Activated T-cell treated with anti-CD3 and anti-CD28 coated beads, Interleukin-2, amount 50 U/mL, for 72 hours (primary cell): ENCODE measurements at regions not wholly inside any gene's neighbourhood (a gene's known extent, or its start where the extent isn't known, plus 50 kb on each side); places are given as distances from the start of the nearest gene placed in this dataset.
A peak's percentile ranks its signal among the peaks of the same experiment; 100 is the strongest.
"Not testable (repeated sequence)": the region's sequence is repeated elsewhere in the genome, so short reads cannot be mapped to it uniquely, and the experiment has no call there.

Experiments used
- ATAC-seq, 2 donors: fragments of 150-1000 bp; cut with Tn5 transposase; replicated peaks in 1 of 2; 2 replicates each; pipeline ENCODE4 v1.10.0; 2021; ENCODE audit warnings: moderate library complexity in 2 of 2, mild to moderate bottlenecking in 1 of 2
- DNase-seq, 2 donors: peaks; one replicate each; pipeline ENCODE4 v3.0.0; 2021 to 2022; ENCODE audit warnings: mixed read lengths in 1 of 2
- H3K27ac Mint-ChIP-seq: one replicate; pipeline ENCODE4 v1.8.0; 2022; ENCODE audit warnings: mild to moderate bottlenecking, moderate library complexity, mixed read lengths
- H3K27me3 Mint-ChIP-seq: one replicate; pipeline ENCODE4 v1.8.0; 2022; ENCODE audit warnings: low read depth, mixed read lengths
- H3K36me3 Mint-ChIP-seq, 2 donors: one replicate each; pipeline ENCODE4 v1.8.0; 2022; ENCODE audit warnings: mixed read lengths in 2 of 2, mild to moderate bottlenecking in 1 of 2; ENCODE audit not compliant: insufficient read depth in 2 of 2
- H3K4me1 Mint-ChIP-seq: one replicate; pipeline ENCODE4 v1.8.0; 2022; ENCODE audit warnings: low read depth, mixed read lengths
- H3K4me3 Mint-ChIP-seq, 2 donors: one replicate each; pipeline ENCODE4 v1.8.0; 2022; ENCODE audit warnings: mild to moderate bottlenecking in 2 of 2, mixed read lengths in 2 of 2, moderate library complexity in 2 of 2
- H3K9me3 Mint-ChIP-seq, 2 donors: one replicate each; pipeline ENCODE4 v1.8.0; 2022; ENCODE audit warnings: mixed read lengths in 2 of 2

GRCh38 chr1:87398641-87399040, 70.0 kb downstream of the LMO4 start:
- ATAC-seq: no peak
- Mint-ChIP-seq H3K4me1 (peaks cover 2% of the 10 kb centered on the region), H3K27me3 (peaks cover 18% of the 10 kb centered on the region), H3K27ac (no peak overlapping the region), H3K36me3 (no peaks in the 10 kb centered on the region), H3K4me3 (no peak overlapping the region), H3K9me3 (no peaks in the 10 kb centered on the region)
- no peak for DNase-seq

- H3K4me3 Mint-ChIP-seq: no peak overlapping the region
- no peak overlapping the region for H3K27ac Mint-ChIP-seq
- peaks cover 18% of the 10 kb centered on the region for H3K27me3 Mint-ChIP-seq
- H3K36me3 Mint-ChIP-seq: no peaks in the 10 kb centered on the region
- DNase-seq (no peak), ATAC-seq (no peak)
- no peaks in the 10 kb centered on the region for H3K9me3 Mint-ChIP-seq
- H3K4me1 Mint-ChIP-seq: peaks cover 8% of the 10 kb centered on the region
These were observed 70.6 kb downstream of the LMO4 start for GRCh38 chr1:87399264-87399663.

GRCh38 chr1:87399701-87400100, 71.0 kb downstream of the LMO4 start:
- H3K36me3 Mint-ChIP-seq: no peaks in the 10 kb centered on the region
- no peak overlapping the region for H3K27ac Mint-ChIP-seq
- no peak for ATAC-seq
- H3K4me3 Mint-ChIP-seq: no peak overlapping the region
- peaks cover 19% of the 10 kb centered on the region for H3K27me3 Mint-ChIP-seq
- no peaks in the 10 kb centered on the region for H3K9me3 Mint-ChIP-seq
- peaks cover 12% of the 10 kb centered on the region for H3K4me1 Mint-ChIP-seq
- DNase-seq: no peak

- DNase-seq: no peak
- peaks cover 29% of the 10 kb centered on the region for H3K27me3 Mint-ChIP-seq
- H3K4me3 Mint-ChIP-seq: no peak overlapping the region
These were observed 72.1 kb downstream of the LMO4 start for GRCh38 chr1:87400813-87401212.

GRCh38 chr1:87402241-87403002, 73.7 kb downstream of the LMO4 start:
- ATAC-seq: no peak
- DNase-seq: no peak
- Mint-ChIP-seq H3K9me3 (no peaks in the 10 kb centered on the region), H3K4me3 (no peak overlapping the region), H3K27me3 (peaks cover 38% of the 10 kb centered on the region), H3K27ac (no peak overlapping the region), H3K4me1 (peaks cover 15% of the 10 kb centered on the region), H3K36me3 (no peaks in the 10 kb centered on the region)

More at GRCh38 chr1:87400813-87401212, 72.1 kb downstream of the LMO4 start:
- Mint-ChIP-seq H3K36me3 (no peaks in the 10 kb centered on the region), H3K9me3 (no peaks in the 10 kb centered on the region), H3K27ac (no peak overlapping the region), H3K4me1 (peaks cover 15% of the 10 kb centered on the region)
- ATAC-seq: no peak

GRCh38 chr1:87403061-87403820, 74.6 kb downstream of the LMO4 start:
- no peak overlapping the region for H3K27ac Mint-ChIP-seq
- no peak overlapping the region for H3K4me3 Mint-ChIP-seq
- H3K4me1 Mint-ChIP-seq: peaks cover 15% of the 10 kb centered on the region

GRCh38 chr1:87404296-87404695, 75.6 kb downstream of the LMO4 start:
- no peaks in the 10 kb centered on the region for H3K36me3 Mint-ChIP-seq
- no peak overlapping the region for H3K27ac Mint-ChIP-seq
- ATAC-seq: peak; percentile 99 to 100
- H3K27me3 Mint-ChIP-seq: peaks cover 30% of the 10 kb centered on the region
- H3K4me3 Mint-ChIP-seq: peak overlapping the region in 1 of 2 donors; percentile 8
- DNase-seq: peak; percentile 14 to 16
- no peaks in the 10 kb centered on the region for H3K9me3 Mint-ChIP-seq
- H3K4me1 Mint-ChIP-seq: peaks cover 15% of the 10 kb centered on the region

More at GRCh38 chr1:87403061-87403820, 74.6 kb downstream of the LMO4 start:
- no peak for DNase-seq
- H3K27me3 Mint-ChIP-seq: peaks cover 38% of the 10 kb centered on the region
- no peaks in the 10 kb centered on the region for H3K9me3 Mint-ChIP-seq
- ATAC-seq: no peak
- no peaks in the 10 kb centered on the region for H3K36me3 Mint-ChIP-seq

- H3K27me3 Mint-ChIP-seq: peaks cover 21% of the 10 kb centered on the region
- H3K4me3 Mint-ChIP-seq: no peak overlapping the region
- ATAC-seq (no peak), DNase-seq (no peak)
- no peaks in the 10 kb centered on the region for H3K9me3 Mint-ChIP-seq
- no peak overlapping the region for H3K27ac Mint-ChIP-seq
- H3K36me3 Mint-ChIP-seq: no peaks in the 10 kb centered on the region
- peaks cover 12% of the 10 kb centered on the region for H3K4me1 Mint-ChIP-seq
These were observed 80.1 kb downstream of the LMO4 start for GRCh38 chr1:87408665-87409248.

- Mint-ChIP-seq H3K27ac (no peak overlapping the region), H3K27me3 (peaks cover 9% of the 10 kb centered on the region), H3K4me1 (no peaks in the 10 kb centered on the region), H3K9me3 (peaks cover 0 to 2% of the 10 kb centered on the region in 2 donors), H3K36me3 (peaks cover 0 to 4% of the 10 kb centered on the region in 2 donors), H3K4me3 (no peak overlapping the region)
- DNase-seq (no peak), ATAC-seq (no peak)
These were observed 82.2 kb downstream of the LMO4 start for GRCh38 chr1:87410776-87411480.

GRCh38 chr1:87413846-87414245, 85.2 kb downstream of the LMO4 start:
- H3K36me3 Mint-ChIP-seq, ATAC-seq, H3K4me3 Mint-ChIP-seq, H3K27ac Mint-ChIP-seq, H3K27me3 Mint-ChIP-seq, H3K9me3 Mint-ChIP-seq, DNase-seq, H3K4me1 Mint-ChIP-seq: not testable (repeated sequence)

GRCh38 chr1:87418048-87418447, 89.4 kb downstream of the LMO4 start:
- H3K27me3 Mint-ChIP-seq: no peaks in the 10 kb centered on the region

GRCh38 chr1:87421809-87422208, 93.1 kb downstream of the LMO4 start:
- H3K4me3 Mint-ChIP-seq: no peak overlapping the region
- no peak for DNase-seq
- no peak overlapping the region for H3K27ac Mint-ChIP-seq
- H3K27me3 Mint-ChIP-seq: no peaks in the 10 kb centered on the region
- no peak for ATAC-seq
- H3K36me3 Mint-ChIP-seq: no peaks in the 10 kb centered on the region
- peaks cover 0 to 2% of the 10 kb centered on the region in 2 donors for H3K9me3 Mint-ChIP-seq
- H3K4me1 Mint-ChIP-seq: no peaks in the 10 kb centered on the region

More at GRCh38 chr1:87418048-87418447, 89.4 kb downstream of the LMO4 start:
- no peaks in the 10 kb centered on the region for H3K4me1 Mint-ChIP-seq
- no peak for DNase-seq
- no peak overlapping the region for H3K4me3 Mint-ChIP-seq
- peaks cover 2% of the 10 kb centered on the region in 2 donors for H3K9me3 Mint-ChIP-seq
- no peak for ATAC-seq
- H3K36me3 Mint-ChIP-seq: peaks cover 0 to 4% of the 10 kb centered on the region in 2 donors
- H3K27ac Mint-ChIP-seq: no peak overlapping the region

GRCh38 chr1:87424541-87424940, 95.9 kb downstream of the LMO4 start:
- Mint-ChIP-seq H3K9me3 (peaks cover 0 to 2% of the 10 kb centered on the region in 2 donors), H3K4me1 (no peaks in the 10 kb centered on the region)

More at GRCh38 chr1:87424541-87424940, 95.9 kb downstream of the LMO4 start:
- no peak overlapping the region for H3K4me3 Mint-ChIP-seq
- DNase-seq (no peak), ATAC-seq (no peak)
- no peak overlapping the region for H3K27ac Mint-ChIP-seq
- no peaks in the 10 kb centered on the region for H3K36me3 Mint-ChIP-seq
- H3K27me3 Mint-ChIP-seq: peaks cover 6% of the 10 kb centered on the region
